Chondrocyte (in vitro differentiated cells): ENCODE measurements at regions not wholly inside any gene's neighbourhood (a gene's known extent, or its start where the extent isn't known, plus 50 kb on each side); places are given as distances from the start of the nearest gene placed in this dataset.

ENCODE experiments used
- DNase-seq: peaks from one replicate; pipeline ENCODE4 v3.0.0; 2021; ENCODE audit warnings: mixed read lengths, low spot score
- H3K27ac Mint-ChIP-seq: one replicate; pipeline ENCODE4 v1.8.0; 2021; ENCODE audit warnings: mild to moderate bottlenecking, moderate library complexity, mixed read lengths; ENCODE audit not compliant: unreplicated experiment
- H3K27me3 Mint-ChIP-seq: 2 replicates; pipeline ENCODE4 v1.8.0; 2021; ENCODE audit warnings: low read depth, mixed read lengths
- H3K36me3 Mint-ChIP-seq: 2 replicates; pipeline ENCODE4 v1.8.0; 2021; ENCODE audit warnings: low read depth, mixed read lengths
- H3K4me1 Mint-ChIP-seq: 2 replicates; pipeline ENCODE4 v1.8.0; 2021; ENCODE audit warnings: low read depth, mild to moderate bottlenecking, mixed read lengths
- H3K4me3 Mint-ChIP-seq: one replicate; pipeline ENCODE4 v1.8.0; 2021; ENCODE audit warnings: mild to moderate bottlenecking, moderate library complexity, mixed read lengths; ENCODE audit not compliant: unreplicated experiment
- H3K9me3 Mint-ChIP-seq: 2 replicates; pipeline ENCODE4 v1.8.0; 2021; ENCODE audit warnings: low read depth, mixed read lengths
- TF ChIP-seq, protein P1 (sequence below): fragments of 200-600 bp; sonication (generic); IDR thresholded peaks from 2 replicates; pipeline ENCODE4 v1.5.0; 2021; ENCODE audit warnings: antibody characterized with exemption, mild to moderate bottlenecking, moderate library complexity

DNA sequence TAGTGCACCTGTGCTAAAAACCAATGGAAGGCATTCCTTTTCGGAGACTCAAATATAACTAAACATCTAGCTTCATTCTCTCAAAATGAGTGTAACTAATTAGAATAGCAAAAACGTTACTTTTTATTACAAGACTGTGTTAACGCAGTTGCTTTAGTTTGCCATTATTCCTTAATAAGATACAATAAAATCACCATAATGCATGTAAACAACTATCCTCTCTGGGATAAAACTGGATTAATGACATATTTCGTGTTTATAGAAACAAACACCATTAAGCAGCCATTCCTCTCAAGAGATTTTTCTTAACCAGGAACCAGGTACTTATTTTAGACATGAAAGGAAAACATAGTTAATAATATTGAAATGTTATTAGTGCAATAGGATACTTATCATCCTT, 512.8 kb upstream of the B3GALT2 start:
- Mint-ChIP-seq H3K36me3 (no peaks in the 10 kb centered on the region), H3K9me3 (no peaks in the 10 kb centered on the region), H3K27me3 (no peaks in the 10 kb centered on the region), H3K4me1 (peaks cover 6% of the 10 kb centered on the region), H3K27ac (no peak overlapping the region), H3K4me3 (no peak overlapping the region)
- TF ChIP-seq, protein P1, sequence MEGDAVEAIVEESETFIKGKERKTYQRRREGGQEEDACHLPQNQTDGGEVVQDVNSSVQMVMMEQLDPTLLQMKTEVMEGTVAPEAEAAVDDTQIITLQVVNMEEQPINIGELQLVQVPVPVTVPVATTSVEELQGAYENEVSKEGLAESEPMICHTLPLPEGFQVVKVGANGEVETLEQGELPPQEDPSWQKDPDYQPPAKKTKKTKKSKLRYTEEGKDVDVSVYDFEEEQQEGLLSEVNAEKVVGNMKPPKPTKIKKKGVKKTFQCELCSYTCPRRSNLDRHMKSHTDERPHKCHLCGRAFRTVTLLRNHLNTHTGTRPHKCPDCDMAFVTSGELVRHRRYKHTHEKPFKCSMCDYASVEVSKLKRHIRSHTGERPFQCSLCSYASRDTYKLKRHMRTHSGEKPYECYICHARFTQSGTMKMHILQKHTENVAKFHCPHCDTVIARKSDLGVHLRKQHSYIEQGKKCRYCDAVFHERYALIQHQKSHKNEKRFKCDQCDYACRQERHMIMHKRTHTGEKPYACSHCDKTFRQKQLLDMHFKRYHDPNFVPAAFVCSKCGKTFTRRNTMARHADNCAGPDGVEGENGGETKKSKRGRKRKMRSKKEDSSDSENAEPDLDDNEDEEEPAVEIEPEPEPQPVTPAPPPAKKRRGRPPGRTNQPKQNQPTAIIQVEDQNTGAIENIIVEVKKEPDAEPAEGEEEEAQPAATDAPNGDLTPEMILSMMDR = no peak
- no peak for DNase-seq

DNA sequence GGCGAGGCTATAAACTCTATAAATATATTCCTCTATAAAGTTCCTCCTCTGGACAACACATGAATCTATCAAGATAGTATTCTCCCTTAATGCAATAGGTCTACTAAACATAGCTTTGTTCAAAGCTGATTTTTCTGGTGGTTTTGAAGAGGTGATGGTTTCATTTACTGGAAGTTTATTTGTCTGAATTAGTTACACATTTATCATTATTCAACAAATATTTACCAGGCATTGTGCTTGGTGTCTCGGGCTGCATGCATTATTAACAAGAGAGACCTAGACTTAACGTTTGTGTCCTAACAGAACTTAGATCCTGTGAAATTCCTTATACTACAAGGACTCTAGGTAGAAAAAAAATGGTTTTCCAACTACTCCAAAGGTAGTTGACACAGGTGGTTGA, 511.4 kb upstream of the B3GALT2 start:
- Mint-ChIP-seq H3K4me1 (peaks cover 6% of the 10 kb centered on the region), H3K27ac (no peak overlapping the region), H3K4me3 (no peak overlapping the region), H3K27me3 (no peaks in the 10 kb centered on the region), H3K36me3 (no peaks in the 10 kb centered on the region), H3K9me3 (no peaks in the 10 kb centered on the region)
- no peak for DNase-seq
- TF ChIP-seq, protein P1 = no peak

DNA sequence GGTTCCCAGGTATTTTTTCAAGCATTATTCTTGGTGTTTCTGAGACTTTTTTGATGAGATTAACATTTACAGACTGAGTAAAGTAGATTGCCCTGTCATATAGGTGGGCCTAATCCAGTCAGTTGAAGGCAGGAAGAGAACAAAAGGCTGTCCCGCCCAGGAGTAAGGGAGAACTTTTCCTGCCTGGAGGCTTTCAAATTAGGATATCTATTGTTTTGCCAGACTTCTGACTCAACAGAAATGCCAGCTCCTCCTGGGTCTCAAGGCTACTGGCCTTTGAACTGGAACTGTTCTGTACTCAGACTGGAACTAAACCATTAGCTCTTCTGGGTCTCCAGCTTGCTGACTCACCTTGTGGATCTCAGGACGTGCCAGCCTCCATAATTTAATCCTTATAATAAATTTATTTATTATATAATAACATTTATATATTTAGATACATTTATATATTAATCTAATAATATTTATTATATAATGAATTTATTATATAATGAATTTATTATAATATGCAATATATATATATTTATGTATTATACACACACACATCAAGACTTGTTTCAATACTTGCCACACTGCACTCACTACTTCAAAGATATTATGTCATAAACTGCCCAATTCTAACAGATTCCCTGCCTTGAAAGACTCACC, 510.8 kb upstream of the B3GALT2 start:
- TF ChIP-seq, protein P1 = no peak
- Mint-ChIP-seq H3K36me3 (peaks cover 2% of the 10 kb centered on the region), H3K27me3 (no peaks in the 10 kb centered on the region), H3K9me3 (no peaks in the 10 kb centered on the region), H3K4me1 (peaks cover 6% of the 10 kb centered on the region), H3K4me3 (no peak overlapping the region), H3K27ac (no peak overlapping the region)
- DNase-seq = no peak

DNA sequence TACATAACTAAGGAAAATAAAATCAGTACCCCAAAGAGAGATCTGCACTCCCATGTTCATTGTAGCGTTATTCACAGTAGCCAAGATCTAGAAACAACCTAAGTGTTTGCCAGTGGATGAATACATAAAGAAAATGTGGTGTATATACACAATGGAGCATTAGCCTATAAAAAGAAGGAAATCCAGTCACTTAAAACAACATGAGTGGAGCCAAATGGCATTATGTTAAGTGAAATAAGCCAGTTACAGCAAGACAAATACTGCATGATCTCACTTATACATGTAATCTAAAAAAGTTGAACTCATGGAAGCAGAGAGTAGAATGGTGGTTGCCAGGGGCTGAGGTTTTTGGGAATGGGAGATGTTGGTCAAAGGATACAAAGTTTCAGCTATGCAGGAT, 508.3 kb upstream of the B3GALT2 start:
- no peaks in the 10 kb centered on the region for H3K4me1 Mint-ChIP-seq
- TF ChIP-seq, protein P1 = no peak
- H3K27ac Mint-ChIP-seq = no peak overlapping the region
- peaks cover 2% of the 10 kb centered on the region for H3K36me3 Mint-ChIP-seq
- H3K27me3 Mint-ChIP-seq = no peaks in the 10 kb centered on the region
- no peaks in the 10 kb centered on the region for H3K9me3 Mint-ChIP-seq
- no peak for DNase-seq
- H3K4me3 Mint-ChIP-seq = no peak overlapping the region

DNA sequence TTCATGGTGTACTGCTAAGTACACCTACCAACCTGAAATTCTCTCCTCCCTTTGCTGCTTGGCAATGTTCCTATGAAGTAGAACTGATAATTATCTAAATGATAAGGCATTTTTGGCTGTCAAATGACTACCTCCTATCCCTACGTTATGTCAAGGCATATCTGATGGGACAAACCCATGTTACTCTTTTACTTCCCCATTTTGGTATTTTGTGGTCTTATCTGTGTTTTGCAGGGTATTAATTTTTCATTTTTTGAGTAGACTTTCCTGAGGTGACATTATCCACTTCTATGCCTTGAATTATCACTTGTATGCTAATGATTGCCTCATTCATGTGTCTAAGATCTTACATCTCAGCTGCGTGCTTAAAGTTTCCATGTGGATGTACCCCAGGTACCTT, 499.6 kb upstream of the B3GALT2 start:
- DNase-seq = no peak
- TF ChIP-seq, protein P1 = no peak
- Mint-ChIP-seq H3K4me3 (no peak overlapping the region), H3K36me3 (no peaks in the 10 kb centered on the region), H3K27me3 (no peaks in the 10 kb centered on the region), H3K9me3 (no peaks in the 10 kb centered on the region), H3K27ac (no peak overlapping the region), H3K4me1 (peaks cover under 1% of the 10 kb centered on the region)
